D341Med (cell line): ENCODE measurements at regions not wholly inside any gene's neighbourhood (a gene's known extent, or its start where the extent isn't known, plus 50 kb on each side); places are given as distances from the start of the nearest gene placed in this dataset.
"Not testable (repeated sequence)": the region's sequence is repeated elsewhere in the genome, so short reads cannot be mapped to it uniquely, and the experiment has no call there.

Experiments
- DNase-seq: peaks from one replicate; pipeline ENCODE4 v3.0.0; 2012; ENCODE audit warnings: low spot score

GRCh38 chr2:877747-878146, 72.9 kb upstream of the SNTG2 start:
- DNase-seq, result no peak

- DNase-seq, result no peak
These were observed 74.7 kb upstream of the SNTG2 start for GRCh38 chr2:875687-876615.

- no peak for DNase-seq
These were observed 76.7 kb upstream of the SNTG2 start for GRCh38 chr2:873651-874580.

GRCh38 chr2:873027-873426, 77.6 kb upstream of the SNTG2 start:
- no peak for DNase-seq

- no peak for DNase-seq
These were observed 78.5 kb upstream of the SNTG2 start for GRCh38 chr2:871926-872680.

GRCh38 chr2:871175-871727, 79.4 kb upstream of the SNTG2 start:
- no peak for DNase-seq

- DNase-seq, result no peak
These were observed 80.2 kb upstream of the SNTG2 start for GRCh38 chr2:870426-870825.

GRCh38 chr2:869894-870293, 80.8 kb upstream of the SNTG2 start:
- no peak for DNase-seq

GRCh38 chr2:869357-869871, 81.2 kb upstream of the SNTG2 start:
- DNase-seq, result no peak

GRCh38 chr2:868857-869256, 81.8 kb upstream of the SNTG2 start:
- DNase-seq, result not testable (repeated sequence)

- DNase-seq, result no peak
These were observed 83.4 kb upstream of the SNTG2 start for GRCh38 chr2:867296-867695.

- no peak for DNase-seq
These were observed 83.8 kb upstream of the SNTG2 start for GRCh38 chr2:866887-867286.

- DNase-seq, result no peak
These were observed 84.5 kb upstream of the SNTG2 start for GRCh38 chr2:866009-866680.

GRCh38 chr2:864501-865106, 86.0 kb upstream of the SNTG2 start:
- no peak for DNase-seq

- DNase-seq, result no peak
These were observed 86.8 kb upstream of the SNTG2 start for GRCh38 chr2:863732-864450.

GRCh38 chr2:862731-863466, 87.8 kb upstream of the SNTG2 start:
- DNase-seq, result no peak

GRCh38 chr2:862355-862687, 88.3 kb upstream of the SNTG2 start:
- DNase-seq, result no peak

GRCh38 chr2:861655-862354, 88.8 kb upstream of the SNTG2 start:
- DNase-seq, result no peak
